ENCODE measurements at regions not wholly inside any gene's neighbourhood (a gene's known extent, or its start where the extent isn't known, plus 50 kb on each side); places are given as distances from the start of the nearest gene placed in this dataset.

DNA sequence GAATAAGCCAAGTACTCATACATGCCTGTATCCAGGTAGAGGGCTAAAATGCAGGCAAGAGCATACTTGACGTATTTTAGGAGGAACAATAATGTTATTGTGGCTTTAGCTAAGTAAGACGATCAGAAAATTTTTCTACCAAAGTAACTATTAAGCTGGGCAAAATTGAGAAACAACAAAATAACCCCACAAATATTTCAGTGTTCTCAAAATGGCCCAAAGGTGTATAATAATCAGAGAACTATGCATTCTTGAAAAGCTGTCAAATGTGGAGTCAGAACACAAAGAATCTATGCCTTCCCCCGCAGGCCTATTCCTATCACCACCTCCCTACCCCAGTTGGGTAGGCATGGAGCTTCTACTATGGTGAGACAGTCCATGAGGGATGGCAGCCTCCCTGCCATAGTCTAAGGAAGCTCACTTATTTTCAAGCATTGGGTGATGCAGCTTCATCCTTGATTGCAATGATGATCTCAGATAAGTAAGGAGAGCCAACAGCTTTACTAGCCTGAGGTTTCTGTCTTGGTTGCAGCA, 1132.5 kb upstream of the SPRY2 start:
- TF ChIP-seq, protein P1, sequence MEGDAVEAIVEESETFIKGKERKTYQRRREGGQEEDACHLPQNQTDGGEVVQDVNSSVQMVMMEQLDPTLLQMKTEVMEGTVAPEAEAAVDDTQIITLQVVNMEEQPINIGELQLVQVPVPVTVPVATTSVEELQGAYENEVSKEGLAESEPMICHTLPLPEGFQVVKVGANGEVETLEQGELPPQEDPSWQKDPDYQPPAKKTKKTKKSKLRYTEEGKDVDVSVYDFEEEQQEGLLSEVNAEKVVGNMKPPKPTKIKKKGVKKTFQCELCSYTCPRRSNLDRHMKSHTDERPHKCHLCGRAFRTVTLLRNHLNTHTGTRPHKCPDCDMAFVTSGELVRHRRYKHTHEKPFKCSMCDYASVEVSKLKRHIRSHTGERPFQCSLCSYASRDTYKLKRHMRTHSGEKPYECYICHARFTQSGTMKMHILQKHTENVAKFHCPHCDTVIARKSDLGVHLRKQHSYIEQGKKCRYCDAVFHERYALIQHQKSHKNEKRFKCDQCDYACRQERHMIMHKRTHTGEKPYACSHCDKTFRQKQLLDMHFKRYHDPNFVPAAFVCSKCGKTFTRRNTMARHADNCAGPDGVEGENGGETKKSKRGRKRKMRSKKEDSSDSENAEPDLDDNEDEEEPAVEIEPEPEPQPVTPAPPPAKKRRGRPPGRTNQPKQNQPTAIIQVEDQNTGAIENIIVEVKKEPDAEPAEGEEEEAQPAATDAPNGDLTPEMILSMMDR (conservative IDR thresholded peaks at IDR 0.05; ENCODE audit: low read depth, low read length) = no peak
- TF ChIP-seq EZH2phosphoT487 (IDR thresholded peaks at IDR 0.05; ENCODE audit: borderline replicate concordance, low read length) = no peak
